DND-41 (cell line): ENCODE measurements at regions not wholly inside any gene's neighbourhood (a gene's known extent, or its start where the extent isn't known, plus 50 kb on each side); places are given as distances from the start of the nearest gene placed in this dataset.
"Not testable (repeated sequence)": the region's sequence is repeated elsewhere in the genome, so short reads cannot be mapped to it uniquely, and the experiment has no call there.

ENCODE experiments used
- ATAC-seq: fragments of 200-7000 bp; cut with Tn5 transposase; 3 replicates; pipeline ENCODE4 v1.9.1; 2021; ENCODE audit warnings: low read depth; ENCODE audit not compliant: insufficient read depth
- DNase-seq: peaks from one replicate; pipeline ENCODE4 v3.0.0-alpha.2; 2020
- H2AFZ ChIP-seq: 2 replicates; pipeline ENCODE4 v1.6.0; 2012; ENCODE audit warnings: low read depth, low read length
- H3K27ac ChIP-seq: 2 replicates; pipeline ENCODE4 v1.5.1; 2012; ENCODE audit warnings: low read length, inconsistent platforms
- H3K27me3 ChIP-seq: fragments of 200-600 bp; sonication (generic); 2 replicates; pipeline ENCODE4 v1.6.0; 2012; ENCODE audit warnings: low read length, mild to moderate bottlenecking, inconsistent platforms; ENCODE audit not compliant: insufficient read depth, poor library complexity
- H3K36me3 ChIP-seq: 2 replicates; pipeline ENCODE4 v1.5.1; 2012; ENCODE audit warnings: low read length, inconsistent platforms; ENCODE audit not compliant: insufficient read depth
- H3K4me1 ChIP-seq: 2 replicates; pipeline ENCODE4 v1.5.1; 2012; ENCODE audit warnings: mild to moderate bottlenecking, low read length; ENCODE audit not compliant: insufficient read depth
- H3K4me2 ChIP-seq: 2 replicates; pipeline ENCODE4 v1.6.0; 2012; ENCODE audit warnings: mild to moderate bottlenecking, moderate library complexity, low read length, inconsistent platforms; ENCODE audit not compliant: insufficient read depth
- H3K4me3 ChIP-seq, 2 experiments: fragments of 200-600 bp in 1 of 2; shearing (Covaris generic) in 1 of 2; 2 replicates each; pipeline ENCODE4 v1.5.1; 2012 to 2016; ENCODE audit warnings: inconsistent platforms in 2 of 2, low read length in 2 of 2, mild to moderate bottlenecking in 2 of 2, low read depth in 1 of 2, moderate library complexity in 1 of 2
- H3K79me2 ChIP-seq: 2 replicates; pipeline ENCODE4 v1.6.0; 2012; ENCODE audit warnings: low read length, inconsistent platforms; ENCODE audit not compliant: insufficient read depth
- H3K9ac ChIP-seq: 2 replicates; pipeline ENCODE4 v1.6.0; 2012; ENCODE audit warnings: low read depth, mild to moderate bottlenecking, inconsistent platforms, low read length, moderate library complexity
- H3K9me3 ChIP-seq: 2 replicates; pipeline ENCODE4 v1.5.1; 2012; ENCODE audit warnings: low read length, moderate library complexity, mild to moderate bottlenecking, inconsistent platforms; ENCODE audit not compliant: insufficient read depth, severe bottlenecking
- H4K20me1 ChIP-seq: 2 replicates; pipeline ENCODE4 v1.6.0; 2012; ENCODE audit warnings: low read length; ENCODE audit not compliant: insufficient read depth
- EZH2 ChIP-seq: IDR thresholded peaks from 3 replicates; pipeline ENCODE4 v1.6.1; 2012; ENCODE audit warnings: borderline replicate concordance, low read depth, mild to moderate bottlenecking, moderate library complexity, low read length, inconsistent platforms; ENCODE audit not compliant: severe bottlenecking
- TF ChIP-seq, protein P1 (sequence below): IDR thresholded peaks from 2 replicates; pipeline ENCODE4 v1.5.1; 2012; ENCODE audit warnings: borderline replicate concordance, low read length, moderate library complexity, mild to moderate bottlenecking; ENCODE audit not compliant: poor library complexity, severe bottlenecking; ENCODE audit errors: extremely low read depth

DNA sequence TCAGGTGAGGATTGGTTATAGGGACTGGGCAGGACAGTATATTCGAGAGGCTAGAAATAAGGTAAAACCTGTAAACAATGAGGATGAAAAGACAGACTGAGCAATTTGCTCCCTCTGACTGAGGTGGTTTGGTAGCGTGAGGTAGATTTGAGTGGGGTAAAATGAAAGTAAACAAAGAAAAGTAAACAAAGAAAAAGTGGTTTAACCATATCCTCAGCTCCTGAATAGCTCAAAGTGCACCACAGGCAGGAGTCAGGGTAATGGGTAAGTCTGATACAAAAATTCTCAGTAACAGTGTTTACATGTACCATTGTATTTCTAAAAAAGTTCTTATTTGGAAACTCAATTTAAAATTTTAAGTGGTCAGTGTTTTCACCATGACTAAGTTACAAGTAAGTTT, 203.1 kb upstream of the ARRDC3 start:
- ATAC-seq (no peak), DNase-seq (no peak)
- Histone ChIP-seq H3K36me3 (no peaks in the 10 kb centered on the region), H3K4me3 (no peak overlapping the region), H3K9me3 (peaks cover 16% of the 10 kb centered on the region), H3K4me1 (no peaks in the 10 kb centered on the region), H3K27me3 (no peaks in the 10 kb centered on the region), H4K20me1 (no peaks in the 10 kb centered on the region), H3K4me2 (no peak overlapping the region), H2AFZ (no peak overlapping the region), H3K27ac (no peak overlapping the region), H3K79me2 (no peaks in the 10 kb centered on the region), H3K9ac (no peak overlapping the region)
- TF ChIP-seq, protein P1, sequence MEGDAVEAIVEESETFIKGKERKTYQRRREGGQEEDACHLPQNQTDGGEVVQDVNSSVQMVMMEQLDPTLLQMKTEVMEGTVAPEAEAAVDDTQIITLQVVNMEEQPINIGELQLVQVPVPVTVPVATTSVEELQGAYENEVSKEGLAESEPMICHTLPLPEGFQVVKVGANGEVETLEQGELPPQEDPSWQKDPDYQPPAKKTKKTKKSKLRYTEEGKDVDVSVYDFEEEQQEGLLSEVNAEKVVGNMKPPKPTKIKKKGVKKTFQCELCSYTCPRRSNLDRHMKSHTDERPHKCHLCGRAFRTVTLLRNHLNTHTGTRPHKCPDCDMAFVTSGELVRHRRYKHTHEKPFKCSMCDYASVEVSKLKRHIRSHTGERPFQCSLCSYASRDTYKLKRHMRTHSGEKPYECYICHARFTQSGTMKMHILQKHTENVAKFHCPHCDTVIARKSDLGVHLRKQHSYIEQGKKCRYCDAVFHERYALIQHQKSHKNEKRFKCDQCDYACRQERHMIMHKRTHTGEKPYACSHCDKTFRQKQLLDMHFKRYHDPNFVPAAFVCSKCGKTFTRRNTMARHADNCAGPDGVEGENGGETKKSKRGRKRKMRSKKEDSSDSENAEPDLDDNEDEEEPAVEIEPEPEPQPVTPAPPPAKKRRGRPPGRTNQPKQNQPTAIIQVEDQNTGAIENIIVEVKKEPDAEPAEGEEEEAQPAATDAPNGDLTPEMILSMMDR = no peak
- no peak for TF ChIP-seq EZH2

DNA sequence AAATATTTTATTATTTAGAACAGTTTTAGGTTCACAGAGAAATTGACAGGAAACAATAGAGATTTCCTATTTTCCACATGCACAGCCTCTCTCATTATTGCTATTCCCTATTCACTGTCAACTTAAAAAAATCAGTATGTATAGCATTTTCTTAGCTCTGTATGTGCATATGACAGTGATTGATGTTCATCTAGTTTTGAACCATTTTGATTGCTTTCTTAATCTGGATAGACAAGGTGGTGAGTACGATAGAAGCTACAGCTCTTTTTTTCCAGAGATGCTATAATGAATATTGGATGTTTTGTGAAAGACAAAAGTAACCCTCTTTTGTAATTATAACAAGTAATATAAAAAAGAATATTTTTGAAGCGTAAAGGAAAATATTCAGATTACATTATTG, 201.2 kb upstream of the ARRDC3 start:
- Histone ChIP-seq H3K79me2 (no peaks in the 10 kb centered on the region), H3K27ac (no peak overlapping the region), H3K4me1 (no peaks in the 10 kb centered on the region), H3K36me3 (no peaks in the 10 kb centered on the region), H2AFZ (no peak overlapping the region), H3K27me3 (no peaks in the 10 kb centered on the region), H3K9me3 (no peaks in the 10 kb centered on the region), H3K4me3 (no peak overlapping the region), H3K9ac (no peak overlapping the region), H4K20me1 (no peaks in the 10 kb centered on the region), H3K4me2 (no peak overlapping the region)
- TF ChIP-seq EZH2 = no peak
- TF ChIP-seq, protein P1 = no peak
- no peak for DNase-seq
- ATAC-seq = no peak

DNA sequence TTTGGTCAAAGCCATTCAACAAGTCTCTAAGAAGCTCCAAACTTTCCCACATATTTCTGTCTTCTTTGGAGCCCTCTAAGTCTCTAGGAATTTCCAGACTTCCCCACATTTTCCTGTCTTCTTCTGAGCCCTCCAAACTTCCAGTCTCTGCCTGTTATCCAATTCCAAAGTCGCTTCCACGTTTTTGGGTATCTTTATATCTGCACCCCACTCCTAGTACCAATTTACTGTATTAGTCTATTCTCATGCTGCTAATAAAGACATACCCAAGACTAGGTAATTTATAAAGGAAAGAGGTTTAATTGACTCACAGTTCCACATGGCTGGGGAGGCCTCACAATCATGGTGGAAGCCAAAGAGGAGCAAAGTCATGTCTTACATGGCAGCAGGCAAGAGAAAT, 182.9 kb upstream of the ARRDC3 start:
- not testable (repeated sequence) for H3K9ac ChIP-seq, H4K20me1 ChIP-seq, H3K36me3 ChIP-seq, H3K4me1 ChIP-seq, H2AFZ ChIP-seq, H3K4me3 ChIP-seq, H3K79me2 ChIP-seq, H3K27me3 ChIP-seq, H3K9me3 ChIP-seq, H3K27ac ChIP-seq, DNase-seq, ATAC-seq, H3K4me2 ChIP-seq

GRCh38 chr5:91562922-91563321, 179.8 kb upstream of the ARRDC3 start:
- Histone ChIP-seq H3K9me3 (peaks cover 2% of the 10 kb centered on the region), H3K4me3 (no peak overlapping the region), H3K9ac (no peak overlapping the region), H2AFZ (no peak overlapping the region), H4K20me1 (no peaks in the 10 kb centered on the region), H3K36me3 (no peaks in the 10 kb centered on the region), H3K27ac (no peak overlapping the region), H3K79me2 (no peaks in the 10 kb centered on the region), H3K27me3 (no peaks in the 10 kb centered on the region), H3K4me1 (no peaks in the 10 kb centered on the region), H3K4me2 (no peak overlapping the region)
- DNase-seq (no peak), ATAC-seq (no peak)
- TF ChIP-seq EZH2 = no peak
- TF ChIP-seq, protein P1 = no peak
